Neural crest cell (in vitro differentiated cells): ENCODE measurements at regions not wholly inside any gene's neighbourhood (a gene's known extent, or its start where the extent isn't known, plus 50 kb on each side); places are given as distances from the start of the nearest gene placed in this dataset.

Experiments
- DNase-seq: peaks from one replicate; pipeline ENCODE4 v3.0.0; 2021; ENCODE audit warnings: low read depth, mixed read lengths, low spot score
- H3K27ac Mint-ChIP-seq: one replicate; pipeline ENCODE4 v1.8.0; 2021; ENCODE audit warnings: mild to moderate bottlenecking, mixed read lengths; ENCODE audit not compliant: unreplicated experiment
- H3K27me3 Mint-ChIP-seq: 2 replicates; pipeline ENCODE4 v1.8.0; 2021; ENCODE audit warnings: low read depth, mild to moderate bottlenecking, mixed read lengths
- H3K36me3 Mint-ChIP-seq: 2 replicates; pipeline ENCODE4 v1.8.0; 2021; ENCODE audit warnings: low read depth, mild to moderate bottlenecking, mixed read lengths
- H3K4me1 Mint-ChIP-seq: 2 replicates; pipeline ENCODE4 v1.8.0; 2021; ENCODE audit warnings: mixed read lengths
- H3K4me3 Mint-ChIP-seq: one replicate; pipeline ENCODE4 v1.8.0; 2021; ENCODE audit warnings: mild to moderate bottlenecking, mixed read lengths
- H3K9me3 Mint-ChIP-seq: 2 replicates; pipeline ENCODE4 v1.8.0; 2021; ENCODE audit warnings: mixed read lengths
- CTCF ChIP-seq: fragments of 200-600 bp; sonication (generic); conservative IDR thresholded peaks from 2 replicates; pipeline ENCODE4 v1.5.0; 2021; ENCODE audit warnings: antibody characterized with exemption, mild to moderate bottlenecking

GRCh38 chr1:37404711-37405110, 69.7 kb upstream of the ZC3H12A start:
- no peak for TF ChIP-seq CTCF
- H3K9me3 Mint-ChIP-seq = no peaks in the 10 kb centered on the region
- no peak overlapping the region for H3K4me3 Mint-ChIP-seq
- H3K27ac Mint-ChIP-seq = no peak overlapping the region
- H3K27me3 Mint-ChIP-seq = peaks cover 63% of the 10 kb centered on the region
- DNase-seq = no peak
- H3K36me3 Mint-ChIP-seq = no peaks in the 10 kb centered on the region
- peaks cover 18% of the 10 kb centered on the region for H3K4me1 Mint-ChIP-seq

DNA sequence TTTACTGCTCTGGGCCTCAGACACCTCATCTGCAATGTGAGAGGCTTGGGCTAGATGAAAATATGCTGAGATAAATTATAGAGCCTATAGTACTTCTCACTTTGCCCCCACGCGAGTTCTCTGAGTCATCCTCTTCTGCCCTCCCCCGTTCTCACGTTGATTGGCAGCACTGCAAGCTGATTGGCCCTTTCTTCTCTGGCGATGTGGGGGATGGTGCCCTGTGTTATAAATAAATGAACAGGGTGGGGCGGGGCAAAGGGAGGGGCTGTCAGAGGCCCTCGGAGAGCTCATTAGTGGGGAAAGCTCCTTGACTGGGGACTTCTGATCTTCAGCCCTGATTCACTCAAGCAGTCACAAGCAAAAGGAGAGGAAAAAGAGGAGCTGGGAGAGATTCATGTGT, 64.3 kb upstream of the ZC3H12A start:
- peaks cover 11% of the 10 kb centered on the region for H3K4me1 Mint-ChIP-seq
- TF ChIP-seq CTCF = no peak
- H3K4me3 Mint-ChIP-seq = no peak overlapping the region
- H3K9me3 Mint-ChIP-seq = no peaks in the 10 kb centered on the region
- H3K36me3 Mint-ChIP-seq = no peaks in the 10 kb centered on the region
- H3K27me3 Mint-ChIP-seq = peaks cover 41% of the 10 kb centered on the region
- DNase-seq = no peak
- H3K27ac Mint-ChIP-seq = no peak overlapping the region

DNA sequence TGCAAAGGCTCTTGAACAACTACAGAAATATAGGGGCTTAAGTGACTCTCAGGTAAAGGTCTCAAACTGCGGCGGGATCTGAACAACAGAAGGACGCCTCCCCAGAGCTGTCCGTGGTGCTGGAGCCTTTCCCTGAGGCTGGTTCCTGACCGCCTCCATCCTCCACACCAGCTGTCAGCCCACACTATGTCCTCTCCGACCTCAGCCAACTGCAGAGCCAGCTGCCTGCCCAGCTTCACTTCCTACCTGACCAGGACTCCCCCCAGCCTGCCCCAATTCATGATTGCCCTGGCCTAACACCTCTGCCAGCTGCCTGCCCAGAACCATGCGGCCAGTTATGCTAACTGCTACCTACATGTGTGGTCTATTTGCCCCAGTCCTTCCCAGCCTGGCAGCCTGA, 63.6 kb upstream of the ZC3H12A start:
- H3K36me3 Mint-ChIP-seq = no peaks in the 10 kb centered on the region
- no peak for TF ChIP-seq CTCF
- H3K4me3 Mint-ChIP-seq = no peak overlapping the region
- H3K27me3 Mint-ChIP-seq = peaks cover 40% of the 10 kb centered on the region
- no peak overlapping the region for H3K27ac Mint-ChIP-seq
- peaks cover 4% of the 10 kb centered on the region for H3K9me3 Mint-ChIP-seq
- peaks cover 11% of the 10 kb centered on the region for H3K4me1 Mint-ChIP-seq
- peak; percentile 53 for DNase-seq

GRCh38 chr1:37415611-37416244, 58.7 kb upstream of the ZC3H12A start:
- TF ChIP-seq CTCF = no peak
- DNase-seq = no peak
- peaks cover 27% of the 10 kb centered on the region for H3K27me3 Mint-ChIP-seq
- no peaks in the 10 kb centered on the region for H3K36me3 Mint-ChIP-seq
- H3K9me3 Mint-ChIP-seq = peaks cover 5% of the 10 kb centered on the region
- H3K27ac Mint-ChIP-seq = no peak overlapping the region
- peaks cover 2% of the 10 kb centered on the region for H3K4me1 Mint-ChIP-seq
- no peak overlapping the region for H3K4me3 Mint-ChIP-seq

DNA sequence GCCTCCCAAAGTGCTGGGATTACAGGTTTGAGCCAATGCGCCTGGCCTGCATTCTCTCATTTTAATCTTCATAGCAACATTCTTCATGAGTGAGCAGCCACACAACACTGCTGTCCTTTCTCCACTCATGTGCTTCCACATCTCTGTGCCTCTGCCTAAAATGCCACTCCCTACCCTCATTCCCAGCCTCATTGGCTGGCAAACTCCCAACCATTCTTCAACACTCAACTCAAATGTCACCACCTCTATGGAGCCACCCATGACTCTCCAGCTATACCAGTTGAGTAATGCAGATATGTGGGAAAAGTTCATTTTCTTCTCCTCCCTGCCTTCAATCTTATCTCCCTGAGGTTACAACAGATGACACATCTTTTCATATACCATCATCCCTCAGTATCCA, 53.9 kb upstream of the ZC3H12A start:
- H3K9me3 Mint-ChIP-seq = peaks cover 5% of the 10 kb centered on the region
- H3K4me1 Mint-ChIP-seq = no peaks in the 10 kb centered on the region
- TF ChIP-seq CTCF = no peak

More for the DNA sequence above, 53.9 kb upstream of the ZC3H12A start:
- no peaks in the 10 kb centered on the region for H3K36me3 Mint-ChIP-seq
- H3K4me3 Mint-ChIP-seq = no peak overlapping the region
- H3K27me3 Mint-ChIP-seq = peaks cover 48% of the 10 kb centered on the region
- DNase-seq = no peak
- no peak overlapping the region for H3K27ac Mint-ChIP-seq
